ENCODE measurements at regions not wholly inside any gene's neighbourhood (a gene's known extent, or its start where the extent isn't known, plus 50 kb on each side); places are given as distances from the start of the nearest gene placed in this dataset.
"Not testable (repeated sequence)": the region's sequence is repeated elsewhere in the genome, so short reads cannot be mapped to it uniquely, and the experiment has no call there.

- WGBS (ENCODE audit: insufficient coverage) = 58% methylated on average over 2 of the region's 13 CpGs
- H3K9me3 Mint-ChIP-seq (ENCODE audit: insufficient read depth); H3K4me3 Mint-ChIP-seq; DNase-seq; H3K27ac Mint-ChIP-seq; intact Hi-C loops (cut with micrococcal nuclease); H3K27me3 ChIP-seq (replicated peaks in 1 of 4; ENCODE audit: control extremely low read depth in 1 of 4, control insufficient read depth in 3 of 4, insufficient read depth in 4 of 4, low read length in 3 of 4); H3K36me3 ChIP-seq (replicated peaks in 1 of 2; ENCODE audit: control extremely low read depth in 1 of 2, control insufficient read depth in 1 of 2, extremely low read depth in 1 of 2, insufficient read depth in 2 of 2, low read length in 1 of 2); H3K27ac ChIP-seq (ENCODE audit: low read length in 2 of 2); H3K9me3 ChIP-seq (ENCODE audit: control extremely low read depth in 1 of 3, control insufficient read depth in 2 of 3, insufficient read depth in 1 of 3, low read length in 2 of 3); H4K20me1 ChIP-seq (ENCODE audit: control insufficient read depth, insufficient read depth, low read length, poor library complexity, severe bottlenecking); POLR2A ChIA-PET; ATAC-seq (ENCODE audit: low read depth); H3K79me2 ChIP-seq (ENCODE audit: control insufficient read depth, insufficient read depth, low read length); H3K4me1 ChIP-seq (ENCODE audit: control insufficient read depth in 2 of 2, insufficient read depth in 2 of 2, low read length in 2 of 2); H3K4me2 ChIP-seq (replicated peaks; ENCODE audit: low read depth, low read length, poor library complexity, severe bottlenecking); H3K4me1 Mint-ChIP-seq; H3K27me3 Mint-ChIP-seq; H2AFZ ChIP-seq (ENCODE audit: insufficient read depth, low read depth, low read length, poor library complexity, severe bottlenecking); H3K9ac ChIP-seq (ENCODE audit: low read length); H3K4me3 ChIP-seq (ENCODE audit: control extremely low read depth in 1 of 5, extremely low read depth in 1 of 5, insufficient read depth in 1 of 5, low read depth in 2 of 5, low read length in 4 of 5): not testable (repeated sequence)
- CTCF ChIA-PET = interaction anchor here (1.4 kb wide), 1 partner anchor 10 kb away, joined by 5 read pairs; no protein-coding TSS in a partner anchor
These were observed 76.8 kb upstream of the DST start for GRCh38 chr6:56719315-56720058.

- H3K4me1 Mint-ChIP-seq = no peaks in the 10 kb centered on the region
- no peaks in the 10 kb centered on the region for H3K36me3 ChIP-seq (replicated peaks in 1 of 2; ENCODE audit: control extremely low read depth in 1 of 2, control insufficient read depth in 1 of 2, extremely low read depth in 1 of 2, insufficient read depth in 2 of 2, low read length in 1 of 2)
- intact Hi-C loops (cut with micrococcal nuclease) = no loop called here
- no peak overlapping the region for H3K4me3 ChIP-seq (ENCODE audit: control extremely low read depth in 1 of 5, extremely low read depth in 1 of 5, insufficient read depth in 1 of 5, low read depth in 2 of 5, low read length in 4 of 5)
- no peaks in the 10 kb centered on the region for H3K79me2 ChIP-seq (ENCODE audit: control insufficient read depth, insufficient read depth, low read length)
- H3K27ac Mint-ChIP-seq = no peak overlapping the region
- no peak overlapping the region for H3K4me2 ChIP-seq (replicated peaks; ENCODE audit: low read depth, low read length, poor library complexity, severe bottlenecking)
- no peaks in the 10 kb centered on the region for H3K27me3 Mint-ChIP-seq
- no peak overlapping the region for H3K4me3 Mint-ChIP-seq
- DNase-seq (no peak), ATAC-seq (ENCODE audit: low read depth) (no peak)
- H3K9ac ChIP-seq (ENCODE audit: low read length) = no peak overlapping the region
- H4K20me1 ChIP-seq (ENCODE audit: control insufficient read depth, insufficient read depth, low read length, poor library complexity, severe bottlenecking) = no peaks in the 10 kb centered on the region
- H3K27ac ChIP-seq (ENCODE audit: low read length in 2 of 2) = no peak overlapping the region
- H2AFZ ChIP-seq (ENCODE audit: insufficient read depth, low read depth, low read length, poor library complexity, severe bottlenecking) = no peak overlapping the region
- no peak for TF ChIP-seq EZH2 (IDR thresholded peaks at IDR 0.05; ENCODE audit: borderline replicate concordance, insufficient read depth, low read depth, low read length, poor library complexity, severe bottlenecking)
- TF ChIP-seq CTCF (IDR thresholded peaks at IDR 0.05) = no peak
- no peaks in the 10 kb centered on the region for H3K9me3 ChIP-seq (ENCODE audit: control extremely low read depth in 1 of 3, control insufficient read depth in 2 of 3, insufficient read depth in 1 of 3, low read length in 2 of 3)
- POLR2A ChIA-PET = no interaction called here
- H3K4me1 ChIP-seq (ENCODE audit: control insufficient read depth in 2 of 2, insufficient read depth in 2 of 2, low read length in 2 of 2) = no peaks in the 10 kb centered on the region
- CTCF ChIA-PET = interaction anchor here (1.4 kb wide), 1 partner anchor 9 kb away, joined by 5 read pairs; no protein-coding TSS in a partner anchor
- H3K27me3 ChIP-seq (replicated peaks in 1 of 4; ENCODE audit: control extremely low read depth in 1 of 4, control insufficient read depth in 3 of 4, insufficient read depth in 4 of 4, low read length in 3 of 4) = no peaks in the 10 kb centered on the region
- peaks cover 6% of the 10 kb centered on the region for H3K9me3 Mint-ChIP-seq (ENCODE audit: insufficient read depth)
These were observed 75.5 kb upstream of the DST start for GRCh38 chr6:56718236-56718635.

Measured in B cell (primary cell).